Heart right ventricle (tissue), 16 donors: ENCODE measurements at regions not wholly inside any gene's neighbourhood (a gene's known extent, or its start where the extent isn't known, plus 50 kb on each side); places are given as distances from the start of the nearest gene placed in this dataset.
A peak's percentile ranks its signal among the peaks of the same experiment; 100 is the strongest.

Source experiments
- ATAC-seq, 8 donors: fragments of 200-7000 bp; cut with Tn5 transposase; one replicate each; pipeline ENCODE4 v1.9.1; 2020; ENCODE audit warnings: mild to moderate bottlenecking in 8 of 8, moderate library complexity in 8 of 8, moderate number of reproducible peaks in 1 of 8
- DNase-seq, 2 donors: peaks; one replicate each; pipeline ENCODE4 v3.0.0-alpha.2; 2020
- H3K27ac ChIP-seq, 10 donors: fragments of 200-600 bp; sonication (generic) in 2 of 10; one replicate each; pipeline versions ENCODE4 v1.5.0 to v1.8.0; 2020 to 2022; ENCODE audit warnings: mild to moderate bottlenecking in 3 of 10
- H3K27me3 ChIP-seq, 7 donors: fragments of 200-600 bp; one replicate each; pipeline ENCODE4 v1.8.0; 2021 to 2022; ENCODE audit warnings: mild to moderate bottlenecking in 2 of 7
- H3K36me3 ChIP-seq, 9 donors: fragments of 200-600 bp; sonication (generic) in 1 of 9; one replicate each; pipeline versions ENCODE4 v1.5.0 to v1.8.0; 2020 to 2022; ENCODE audit warnings: mild to moderate bottlenecking in 2 of 9
- H3K4me1 ChIP-seq, 9 donors: fragments of 200-600 bp; sonication (generic) in 1 of 9; one replicate each; pipeline versions ENCODE4 v1.5.0 to v1.8.0; 2020 to 2022; ENCODE audit warnings: mild to moderate bottlenecking in 4 of 9
- H3K4me3 ChIP-seq, 10 donors: fragments of 200-600 bp; sonication (generic) in 2 of 10; one replicate each; pipeline versions ENCODE4 v1.5.0 to v1.8.0; 2020 to 2022; ENCODE audit warnings: mild to moderate bottlenecking in 7 of 10, moderate library complexity in 2 of 10
- H3K9me3 ChIP-seq, 11 donors: fragments of 200-600 bp in 10 of 11; sonication (generic) in 2 of 11; one replicate each; pipeline versions ENCODE4 v1.5.0 to v1.8.0; 2013 to 2022; ENCODE audit warnings: mild to moderate bottlenecking in 2 of 11, control low read depth in 1 of 11, moderate library complexity in 1 of 11
- CTCF ChIP-seq, 9 donors: fragments of 200-600 bp; sonication (generic) in 2 of 9; IDR thresholded peaks; one replicate each; pipeline versions ENCODE4 v1.5.0 to v1.8.0; 2021 to 2022; ENCODE audit warnings: antibody characterized with exemption in 9 of 9, mild to moderate bottlenecking in 5 of 9, moderate library complexity in 1 of 9
- WGBS, 2 donors: extraction: QIAGEN DNeasy Blood & Tissue Kit; methylation state at CpG; one replicate each; pipeline ENCODE4 v1.1.7; 2013; ENCODE audit warnings: inconsistent platforms in 1 of 2; 5-methylcytosine and 5-hydroxymethylcytosine counted together
- intact Hi-C, 10 donors: fragments of 100-400 bp; cut with DNase I; formaldehyde crosslinking; loops; one replicate each; pipeline versions ENCODE4 v1.11.1 to v1.14.2; 2022
- donor health status: Arrhythmogenic right ventricular cardiomyopathy.
- donor health status: ischemic (EF 13 %, LVEDD 7.1; RV severe dilation, severe dysfunction).
- donor health status: healthy with polysubstance abuse.
- donor health status: DM: no; HTN: yes; CAD: no.
- donor health status: DM: no; HTN: no; CAD: no.
- donor health status: ischemic (EF 25% LVEDD 6.9; RV normal size, moderate dysfunction).
- donor health status: ischemic (EF 25% LVEDD 5.7; RV mildly dilated, moderate dysfunction).
- donor health status: healthy.
- donor health status: DM: yes; HTN: yes; CAD: no.
- donor health status: Ischemic cardiomyopathy.
- donor health status: ischemic (EF 35%, LVEDD 5.7; RV mildly dilated, moderate dysfunction).
- donor health status: nonischemic (EF 11% LVEDD 7.7; RV severe dilation, severe dysfunction).
- donor health status: DM: yes; HTN: yes; CAD: no.
- donor health status: PGD.
- donor health status: ischemic (EF 29% LVEDD 5.4; RV normal size, mild dysfunction).
- donor health status: nonischemic (EF 23%, LVEDD 6.1; RV moderate dilation, normal function).

DNA sequence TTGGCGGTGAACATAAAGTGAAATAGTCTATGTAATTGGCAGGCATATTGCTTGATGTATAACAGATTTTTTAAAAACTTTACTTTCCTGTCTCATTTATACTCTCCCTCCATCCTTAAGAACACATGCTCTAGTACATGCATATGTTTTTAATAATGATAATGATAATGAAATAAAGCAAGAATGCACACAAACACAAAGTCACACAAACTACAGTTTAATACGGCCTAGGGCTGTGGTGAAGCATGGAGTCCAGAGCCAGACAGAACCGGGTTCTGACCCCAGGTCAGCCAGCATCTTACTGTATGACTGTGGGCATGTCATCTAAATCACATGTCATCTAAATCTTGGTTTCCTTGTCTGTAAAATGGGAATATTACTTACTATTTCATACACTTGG is 324.9 kb upstream of the NFIA start:
- H3K4me3 ChIP-seq, result no peak overlapping the region
- intact Hi-C loops, result no loop called here
- H3K9me3 ChIP-seq, result no peaks in the 10 kb centered on the region
- H3K27me3 ChIP-seq, result no peaks in the 10 kb centered on the region
- DNase-seq, result no peak
- H3K36me3 ChIP-seq, result no peaks in the 10 kb centered on the region
- no peak for ATAC-seq
- no peak overlapping the region for H3K27ac ChIP-seq
- WGBS, 2 donors, result 77 to 81% methylated on average over 3 of the region's 3 CpGs
- peaks cover 0 to 16% (median 8%) of the 10 kb centered on the region in 9 donors for H3K4me1 ChIP-seq
- no peak for TF ChIP-seq CTCF (IDR thresholded peaks at IDR 0.05)

DNA sequence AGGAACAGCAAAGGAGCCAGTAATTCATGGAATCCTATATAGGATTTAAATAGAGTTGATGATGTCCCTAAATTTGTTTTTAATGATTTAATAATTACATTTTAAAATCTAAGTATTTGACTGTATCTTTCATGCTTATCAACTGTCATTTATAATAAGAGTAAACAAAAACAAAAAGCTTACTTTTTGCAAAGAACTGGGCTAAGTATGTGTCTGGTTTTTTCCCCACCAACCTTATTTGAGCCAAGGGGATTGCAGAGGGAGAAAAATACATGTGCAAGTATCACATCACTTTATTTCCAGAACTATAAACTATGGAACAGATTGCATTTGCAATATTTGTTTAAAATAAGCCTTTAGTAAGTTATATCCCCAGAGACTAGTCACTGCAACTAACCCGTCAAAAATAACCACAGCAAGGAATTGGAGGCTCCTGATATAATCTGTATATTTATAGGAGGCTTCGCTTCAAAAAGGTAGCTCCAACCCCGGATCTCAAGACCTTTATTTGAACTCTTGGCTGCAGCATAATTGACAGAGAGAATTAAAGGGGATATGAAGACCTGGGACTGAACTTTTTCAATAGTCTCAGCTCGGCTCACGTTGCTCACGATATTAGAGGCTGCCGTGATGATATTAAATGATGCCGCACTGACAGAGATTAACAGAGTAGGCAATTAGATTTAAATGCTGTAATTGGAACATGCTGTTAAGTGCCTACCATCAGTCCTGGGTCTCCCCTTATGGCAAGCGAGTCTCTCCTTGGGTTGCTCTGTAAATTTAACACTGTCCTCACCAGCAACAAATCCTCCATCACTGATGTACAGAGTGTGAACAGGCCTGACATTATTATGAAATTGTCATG is 329.1 kb upstream of the NFIA start:
- H3K27me3 ChIP-seq, result no peaks in the 10 kb centered on the region
- intact Hi-C loops, result no loop called here
- H3K36me3 ChIP-seq, result no peaks in the 10 kb centered on the region
- ATAC-seq (no peak), DNase-seq (no peak)
- TF ChIP-seq CTCF (IDR thresholded peaks at IDR 0.05), result no peak
- H3K9me3 ChIP-seq, result peaks cover 0 to 5% (median 0%) of the 10 kb centered on the region in 11 donors
- H3K4me3 ChIP-seq, result no peak overlapping the region
- H3K4me1 ChIP-seq, result peaks cover 0 to 4% (median 0%) of the 10 kb centered on the region in 9 donors
- 71 to 72% methylated on average over 9 of the region's 9 CpGs for WGBS, 2 donors
- no peak overlapping the region for H3K27ac ChIP-seq

DNA sequence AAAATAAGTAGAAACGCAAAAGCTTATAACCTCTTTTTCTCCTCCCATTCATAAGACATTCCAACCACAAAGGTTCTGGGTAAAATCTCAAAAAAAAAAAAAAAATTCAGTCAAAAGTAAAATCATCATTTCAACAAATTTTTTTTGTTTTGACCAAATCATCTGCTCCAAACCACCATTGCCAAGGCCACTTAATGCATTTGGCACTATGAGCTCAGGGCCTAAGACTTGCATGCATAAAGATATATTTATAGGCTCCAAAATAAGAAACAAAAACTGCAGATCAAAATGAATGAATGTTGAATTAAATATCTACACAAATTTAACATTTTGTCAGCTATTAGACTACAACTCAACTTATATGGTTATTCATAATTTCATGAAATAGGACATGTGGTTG is 331.1 kb upstream of the NFIA start:
- H3K36me3 ChIP-seq, result no peaks in the 10 kb centered on the region
- no peak overlapping the region for H3K27ac ChIP-seq
- no peaks in the 10 kb centered on the region for H3K27me3 ChIP-seq
- H3K4me3 ChIP-seq, result no peak overlapping the region
- no peak for TF ChIP-seq CTCF (IDR thresholded peaks at IDR 0.05)
- intact Hi-C loops, result no loop called here
- WGBS, 2 donors, result 81 to 88% methylated on average over 1 of the region's 1 CpG
- H3K9me3 ChIP-seq, result peaks cover 0 to 8% (median 0%) of the 10 kb centered on the region in 11 donors
- peaks cover 0 to 15% (median 2%) of the 10 kb centered on the region in 9 donors for H3K4me1 ChIP-seq
- no peak for ATAC-seq
- no peak for DNase-seq

DNA sequence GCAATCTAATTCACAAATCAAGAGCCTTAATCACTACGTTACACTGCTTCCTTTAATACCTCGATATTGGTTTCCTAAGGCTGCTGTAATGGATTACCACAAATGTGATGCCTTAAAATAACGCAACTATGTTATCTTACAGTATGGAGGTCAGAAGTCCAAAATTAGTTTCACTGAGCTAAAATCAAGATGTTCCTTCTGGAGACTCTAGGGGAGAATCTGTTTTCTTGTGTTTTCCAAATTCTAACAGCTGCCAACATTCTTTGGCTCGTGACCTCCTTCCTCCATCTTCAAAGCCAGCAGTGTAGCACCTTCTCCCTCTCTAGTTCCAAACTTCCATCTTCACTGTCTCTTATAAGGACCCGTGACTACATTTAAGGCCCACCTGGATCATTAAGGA is 335.0 kb upstream of the NFIA start:
- DNase-seq (no peak), ATAC-seq (peak in 5 of 8 donors; percentile 55 to 76 (median 62))
- intact Hi-C loops, result loop anchor here in 1 of 10 donors (5.0 to 10.0 kb wide), 2 partner anchors 123 to 1460 kb away; no protein-coding TSS in a partner anchor
- Histone ChIP-seq H3K9me3 (peaks cover 0 to 8% (median 0%) of the 10 kb centered on the region in 11 donors), H3K4me1 (peaks cover 0 to 19% (median 2%) of the 10 kb centered on the region in 9 donors), H3K27ac (peak overlapping the region in 5 of 10 donors; percentile 11 to 63 (median 28)), H3K36me3 (no peaks in the 10 kb centered on the region), H3K27me3 (no peaks in the 10 kb centered on the region), H3K4me3 (no peak overlapping the region)
- no peak for TF ChIP-seq CTCF (IDR thresholded peaks at IDR 0.05)
- WGBS, 2 donors, result 56 to 58% methylated on average over 5 of the region's 5 CpGs
